ENCODE measurements at regions not wholly inside any gene's neighbourhood (a gene's known extent, or its start where the extent isn't known, plus 50 kb on each side); places are given as distances from the start of the nearest gene placed in this dataset.

DNA sequence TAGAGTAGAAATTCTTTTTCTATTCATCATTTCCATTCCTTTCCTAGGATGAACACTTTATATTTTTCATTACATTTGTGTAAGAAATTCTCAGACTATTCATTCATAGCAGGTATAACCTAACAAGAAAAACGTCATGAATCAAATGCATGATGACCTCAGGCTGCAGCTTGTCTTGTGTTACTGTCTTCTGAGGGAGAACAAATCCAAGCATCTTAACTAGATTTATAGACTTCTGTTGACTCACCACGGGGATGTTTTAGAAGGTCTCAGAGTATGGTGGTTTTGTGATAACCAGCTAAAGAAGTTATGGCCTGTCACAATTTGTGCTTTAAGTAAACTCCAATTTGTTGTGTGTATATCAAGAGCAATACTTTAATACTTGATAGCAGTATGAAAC, 102.7 kb downstream of the ANKRD7 start:
- Histone ChIP-seq H3K4me2 (no peak overlapping the region), H3K79me2 (replicated peaks; ENCODE audit: insufficient read depth) (no peaks in the 10 kb centered on the region), H3K4me1 (ENCODE audit: insufficient read depth) (peaks cover 6% of the 10 kb centered on the region; the same call in 1 of the 2 replicates), H3K9me2 (ENCODE audit: insufficient read depth) (no peaks in the 10 kb centered on the region), H2AFZ (no peak overlapping the region), H3K36me3 (ENCODE audit: insufficient read depth) (no peaks in the 10 kb centered on the region), H4K20me1 (replicated peaks; ENCODE audit: insufficient read depth) (no peaks in the 10 kb centered on the region), H3K27ac (ENCODE audit: low read depth) (no peak overlapping the region), H3K27me3 (ENCODE audit: insufficient read depth) (no peaks in the 10 kb centered on the region), H3K4me3 (no peak overlapping the region), H3F3A (replicated peaks; ENCODE audit: low read depth) (no peaks in the 10 kb centered on the region)
- Mint-ChIP-seq H3K36me3 (ENCODE audit: low read depth) (no peaks in the 10 kb centered on the region), H3K9me3 (no peaks in the 10 kb centered on the region), H3K4me1 (peaks cover 14% of the 10 kb centered on the region), H3K27ac (no peak overlapping the region), H3K4me3 (no peak overlapping the region), H3K27me3 (ENCODE audit: insufficient read depth, low read depth, poor library complexity) (peaks cover 2% of the 10 kb centered on the region)
- DNase-seq (ENCODE audit: low spot score) = no peak
- no peak for TF ChIP-seq JUNB (IDR thresholded peaks at IDR 0.05; ENCODE audit: unreplicated experiment)
- TF ChIP-seq REST (IDR thresholded peaks at IDR 0.05; ENCODE audit: unreplicated experiment) = no peak
- TF ChIP-seq NANOG (IDR thresholded peaks at IDR 0.05; ENCODE audit: borderline replicate concordance) = no peak
- no peak for TF ChIP-seq STAT1 (IDR thresholded peaks at IDR 0.05; ENCODE audit: unreplicated experiment)
- TF ChIP-seq CREB1 (CRISPR knock-in tag; IDR thresholded peaks at IDR 0.05; ENCODE audit: low read depth) = no peak
- TF ChIP-seq ZNF331 (CRISPR knock-in tag; IDR thresholded peaks at IDR 0.05; ENCODE audit: low read depth) = no peak
- no peak for TF ChIP-seq ZNF462 (CRISPR knock-in tag; IDR thresholded peaks at IDR 0.05)
- TF ChIP-seq EZH2phosphoT487 (IDR thresholded peaks at IDR 0.05; ENCODE audit: unreplicated experiment) = no peak
- no peak for TF ChIP-seq EZH2 (IDR thresholded peaks at IDR 0.05; ENCODE audit: low read depth, unreplicated experiment)
- TF ChIP-seq, protein P1, sequence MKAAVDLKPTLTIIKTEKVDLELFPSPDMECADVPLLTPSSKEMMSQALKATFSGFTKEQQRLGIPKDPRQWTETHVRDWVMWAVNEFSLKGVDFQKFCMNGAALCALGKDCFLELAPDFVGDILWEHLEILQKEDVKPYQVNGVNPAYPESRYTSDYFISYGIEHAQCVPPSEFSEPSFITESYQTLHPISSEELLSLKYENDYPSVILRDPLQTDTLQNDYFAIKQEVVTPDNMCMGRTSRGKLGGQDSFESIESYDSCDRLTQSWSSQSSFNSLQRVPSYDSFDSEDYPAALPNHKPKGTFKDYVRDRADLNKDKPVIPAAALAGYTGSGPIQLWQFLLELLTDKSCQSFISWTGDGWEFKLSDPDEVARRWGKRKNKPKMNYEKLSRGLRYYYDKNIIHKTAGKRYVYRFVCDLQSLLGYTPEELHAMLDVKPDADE (IDR thresholded peaks at IDR 0.05) = no peak
- TF ChIP-seq POLR2AphosphoS5 (IDR thresholded peaks at IDR 0.05; ENCODE audit: low read depth) = no peak
- no peak for ATAC-seq

Data from GM23338 (cell line).